ENCODE measurements at regions not wholly inside any gene's neighbourhood (a gene's known extent, or its start where the extent isn't known, plus 50 kb on each side); places are given as distances from the start of the nearest gene placed in this dataset.

DNA sequence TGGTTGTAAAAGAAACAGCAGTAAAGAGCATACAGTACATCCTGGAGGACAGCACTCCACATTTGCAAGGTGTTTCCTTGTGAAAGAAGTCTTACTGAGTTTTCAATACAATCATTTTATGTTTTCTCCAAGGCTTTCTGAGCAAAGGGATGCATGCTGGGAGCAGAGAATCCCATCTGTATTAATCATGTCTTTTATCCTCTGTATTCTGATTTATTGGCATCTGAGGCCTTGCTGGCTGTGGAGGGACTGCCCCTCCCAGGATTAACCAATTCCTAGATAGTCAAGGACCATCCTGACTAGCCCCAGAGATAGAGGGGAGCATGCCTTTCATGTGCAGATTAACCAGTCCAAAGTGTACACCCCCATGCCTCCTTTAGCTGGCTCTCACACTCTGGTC is 476.3 kb downstream of the SIPA1L2 start:
- no peak for TF ChIP-seq CTCF (conservative IDR thresholded peaks at IDR 0.05; ENCODE audit: low read depth, low read length)
- no peak for TF ChIP-seq EZH2 (IDR thresholded peaks at IDR 0.05; ENCODE audit: borderline replicate concordance, low read depth, low read length, poor library complexity, severe bottlenecking)
